ENCODE measurements at regions not wholly inside any gene's neighbourhood (a gene's known extent, or its start where the extent isn't known, plus 50 kb on each side); places are given as distances from the start of the nearest gene placed in this dataset.

DNA sequence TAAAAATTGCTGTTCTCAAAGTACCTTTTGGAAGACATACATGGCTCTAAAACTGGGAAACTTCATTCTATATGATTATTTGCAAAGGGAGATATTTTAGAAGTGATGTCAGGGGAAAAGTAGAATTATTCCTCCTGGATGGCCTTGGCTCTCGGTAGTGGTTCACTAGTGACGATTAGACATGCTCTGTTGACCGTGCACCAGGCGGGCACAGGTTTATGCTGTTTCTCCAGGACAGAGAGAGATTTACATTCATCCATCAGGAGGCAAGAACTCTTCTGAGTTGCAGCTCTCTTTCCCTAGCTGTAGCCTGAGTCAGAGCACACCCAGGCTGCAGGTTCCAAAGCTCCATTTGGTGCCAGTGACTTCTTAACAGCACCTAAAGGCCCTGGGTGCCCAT lies 184.9 kb upstream of the WDR11 start:
- H3T11ph ChIP-seq (ENCODE audit: low read length): no peak overlapping the region
- Mint-ChIP-seq H3K27me3 (ENCODE audit: low read depth) (no peaks in the 10 kb centered on the region), H3K36me3 (ENCODE audit: insufficient read depth in 1 of 3, low read depth in 3 of 3) (no peaks in the 10 kb centered on the region), H3K4me3 (no peak overlapping the region), H3K4me1 (peaks cover 5 to 12% of the 10 kb centered on the region in 2 experiments), H3K9me3 (no peaks in the 10 kb centered on the region), H3K27ac (no peak overlapping the region; a peak in 1 of 7 replicates)
- H2BK120ac ChIP-seq (ENCODE audit: low read depth, low read length, poor library complexity, severe bottlenecking): no peak overlapping the region
- no peak overlapping the region for H3K4me2 ChIP-seq (ENCODE audit: insufficient read depth, insufficient read length, low read length)
- H3K56ac ChIP-seq (ENCODE audit: insufficient read length, low read depth, low read length): no peak overlapping the region
- H3K79me1 ChIP-seq (ENCODE audit: insufficient read depth, low read depth, low read length, poor library complexity, severe bottlenecking): no peaks in the 10 kb centered on the region
- H3K9ac ChIP-seq (ENCODE audit: extremely low read depth, insufficient read length, low read length): no peak overlapping the region
- H3K18ac ChIP-seq (ENCODE audit: insufficient read length, low read depth, low read length): no peak overlapping the region
- no peak overlapping the region for H2AK5ac ChIP-seq (ENCODE audit: insufficient read length, low read length)
- H2BK15ac ChIP-seq (ENCODE audit: low read depth, low read length): no peak overlapping the region
- H3K9me3 ChIP-seq (ENCODE audit: control insufficient read depth, low read depth, low read length): no peaks in the 10 kb centered on the region
- H3K79me2 ChIP-seq (ENCODE audit: insufficient read depth, low read length): no peaks in the 10 kb centered on the region
- no peak overlapping the region for H3K4ac ChIP-seq (ENCODE audit: low read depth, low read length)
- H4K5ac ChIP-seq (ENCODE audit: insufficient read length, low read depth, low read length): no peak overlapping the region
- no peaks in the 10 kb centered on the region for H3K23me2 ChIP-seq (ENCODE audit: insufficient read length, low read depth, low read length, poor library complexity, severe bottlenecking)
- no peaks in the 10 kb centered on the region for H4K20me1 ChIP-seq (ENCODE audit: control insufficient read depth, insufficient read depth, insufficient read length)
- H2BK5ac ChIP-seq (ENCODE audit: insufficient read length, low read length): no peak overlapping the region
- TF ChIP-seq, protein P1, sequence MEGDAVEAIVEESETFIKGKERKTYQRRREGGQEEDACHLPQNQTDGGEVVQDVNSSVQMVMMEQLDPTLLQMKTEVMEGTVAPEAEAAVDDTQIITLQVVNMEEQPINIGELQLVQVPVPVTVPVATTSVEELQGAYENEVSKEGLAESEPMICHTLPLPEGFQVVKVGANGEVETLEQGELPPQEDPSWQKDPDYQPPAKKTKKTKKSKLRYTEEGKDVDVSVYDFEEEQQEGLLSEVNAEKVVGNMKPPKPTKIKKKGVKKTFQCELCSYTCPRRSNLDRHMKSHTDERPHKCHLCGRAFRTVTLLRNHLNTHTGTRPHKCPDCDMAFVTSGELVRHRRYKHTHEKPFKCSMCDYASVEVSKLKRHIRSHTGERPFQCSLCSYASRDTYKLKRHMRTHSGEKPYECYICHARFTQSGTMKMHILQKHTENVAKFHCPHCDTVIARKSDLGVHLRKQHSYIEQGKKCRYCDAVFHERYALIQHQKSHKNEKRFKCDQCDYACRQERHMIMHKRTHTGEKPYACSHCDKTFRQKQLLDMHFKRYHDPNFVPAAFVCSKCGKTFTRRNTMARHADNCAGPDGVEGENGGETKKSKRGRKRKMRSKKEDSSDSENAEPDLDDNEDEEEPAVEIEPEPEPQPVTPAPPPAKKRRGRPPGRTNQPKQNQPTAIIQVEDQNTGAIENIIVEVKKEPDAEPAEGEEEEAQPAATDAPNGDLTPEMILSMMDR (conservative IDR thresholded peaks at IDR 0.05): no peak
- H3K23ac ChIP-seq (ENCODE audit: insufficient read length, low read depth, low read length): no peak overlapping the region
- no peak for DNase-seq
- no peak overlapping the region for H4K8ac ChIP-seq (replicated peaks; ENCODE audit: insufficient read length, low read depth, low read length)
- no peaks in the 10 kb centered on the region for H3K4me1 ChIP-seq (ENCODE audit: insufficient read depth, low read length)
- no peak overlapping the region for H4K91ac ChIP-seq (ENCODE audit: insufficient read length, low read depth, low read length)
- no peaks in the 10 kb centered on the region for H3K27me3 ChIP-seq (ENCODE audit: insufficient read depth, low read length)
- no peak overlapping the region for H2AFZ ChIP-seq (ENCODE audit: low read length)
- no peak overlapping the region for H2BK20ac ChIP-seq (ENCODE audit: low read depth, low read length, poor library complexity, severe bottlenecking)
- no peak overlapping the region for H2BK12ac ChIP-seq (ENCODE audit: insufficient read length, low read depth, low read length)
- H3K27ac ChIP-seq (ENCODE audit: insufficient read length, low read depth, low read length): no peak overlapping the region
- no CpG with 5 or more reads among the region's 4 CpGs for WGBS (ENCODE audit: extremely low coverage, insufficient read length, low lambda C conversion rate)
- no peak overlapping the region for H3K14ac ChIP-seq (ENCODE audit: insufficient read depth, low read length)

Measured in H9 (cell line).